HEK293 (cell line): ENCODE measurements at regions not wholly inside any gene's neighbourhood (a gene's known extent, or its start where the extent isn't known, plus 50 kb on each side); places are given as distances from the start of the nearest gene placed in this dataset.

Experiments used
- HOXA7 ChIP-seq: sonication (generic); formaldehyde crosslinking; IDR thresholded peaks from 2 replicates; pipeline ENCODE4 v1.8.1; 2022; ENCODE audit warnings: missing genetic modification reagents, borderline replicate concordance
- SCRT1 ChIP-seq: fragments of 450-650 bp; formaldehyde crosslinking; IDR thresholded peaks from 2 replicates; pipeline ENCODE4 v1.5.1; 2016; ENCODE audit warnings: missing biosample characterization, missing genetic modification characterization, borderline replicate concordance
- ZBTB48 ChIP-seq: fragments of 450-650 bp; formaldehyde crosslinking; IDR thresholded peaks from 2 replicates; pipeline ENCODE4 v1.5.1; 2016; ENCODE audit warnings: missing biosample characterization, missing genetic modification characterization
- ZBTB8A ChIP-seq: fragments of 450-650 bp; formaldehyde crosslinking; IDR thresholded peaks from 2 replicates; pipeline ENCODE4 v1.5.1; 2016; ENCODE audit warnings: missing biosample characterization, missing genetic modification characterization
- ZFP37 ChIP-seq: fragments of 450-650 bp; formaldehyde crosslinking; IDR thresholded peaks from 2 replicates; pipeline ENCODE4 v1.5.1; 2016; ENCODE audit warnings: missing biosample characterization, missing genetic modification characterization
- ZNF335 ChIP-seq: fragments of 450-650 bp; formaldehyde crosslinking; conservative IDR thresholded peaks from 2 replicates; pipeline ENCODE4 v1.5.1; 2016; ENCODE audit warnings: missing biosample characterization, missing genetic modification characterization
- TF ChIP-seq, protein P1 (sequence below): fragments of 450-650 bp; formaldehyde crosslinking; IDR thresholded peaks from 2 replicates; pipeline ENCODE4 v1.5.1; 2016; ENCODE audit warnings: missing biosample characterization, missing genetic modification characterization
- TF ChIP-seq, protein P2 (sequence below): fragments of 450-650 bp; formaldehyde crosslinking; IDR thresholded peaks from 2 replicates; pipeline ENCODE4 v1.5.1; 2016; ENCODE audit warnings: missing biosample characterization, missing genetic modification characterization

DNA sequence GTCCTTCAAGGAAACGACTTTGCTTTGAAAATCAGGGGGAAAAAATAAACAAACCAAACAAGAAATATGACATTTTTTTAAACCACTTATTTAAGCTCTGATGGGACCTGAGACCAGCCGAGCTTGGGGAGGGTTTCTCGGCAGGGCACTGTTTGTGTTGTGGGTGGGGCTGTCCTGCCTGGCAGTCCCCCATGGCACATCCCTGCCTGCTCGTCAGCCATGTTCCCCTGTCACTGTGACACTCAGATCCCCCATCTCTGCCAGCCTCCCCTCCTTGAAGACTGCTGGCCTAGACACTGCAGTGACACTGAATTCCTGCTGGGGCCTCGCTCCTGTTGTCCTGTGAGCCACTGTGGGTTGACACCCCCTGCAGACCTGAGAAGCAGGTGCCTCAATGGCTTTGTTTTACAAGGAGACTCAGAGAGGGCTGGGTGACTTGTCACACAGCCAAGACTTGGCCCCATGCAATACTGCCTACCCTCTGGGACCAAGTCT is 95.1 kb upstream of the PTPN1 start:
- TF ChIP-seq, protein P1, sequence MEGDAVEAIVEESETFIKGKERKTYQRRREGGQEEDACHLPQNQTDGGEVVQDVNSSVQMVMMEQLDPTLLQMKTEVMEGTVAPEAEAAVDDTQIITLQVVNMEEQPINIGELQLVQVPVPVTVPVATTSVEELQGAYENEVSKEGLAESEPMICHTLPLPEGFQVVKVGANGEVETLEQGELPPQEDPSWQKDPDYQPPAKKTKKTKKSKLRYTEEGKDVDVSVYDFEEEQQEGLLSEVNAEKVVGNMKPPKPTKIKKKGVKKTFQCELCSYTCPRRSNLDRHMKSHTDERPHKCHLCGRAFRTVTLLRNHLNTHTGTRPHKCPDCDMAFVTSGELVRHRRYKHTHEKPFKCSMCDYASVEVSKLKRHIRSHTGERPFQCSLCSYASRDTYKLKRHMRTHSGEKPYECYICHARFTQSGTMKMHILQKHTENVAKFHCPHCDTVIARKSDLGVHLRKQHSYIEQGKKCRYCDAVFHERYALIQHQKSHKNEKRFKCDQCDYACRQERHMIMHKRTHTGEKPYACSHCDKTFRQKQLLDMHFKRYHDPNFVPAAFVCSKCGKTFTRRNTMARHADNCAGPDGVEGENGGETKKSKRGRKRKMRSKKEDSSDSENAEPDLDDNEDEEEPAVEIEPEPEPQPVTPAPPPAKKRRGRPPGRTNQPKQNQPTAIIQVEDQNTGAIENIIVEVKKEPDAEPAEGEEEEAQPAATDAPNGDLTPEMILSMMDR (tag by site-specific recombination): no peak
- TF ChIP-seq SCRT1 (tag by site-specific recombination): no peak
- TF ChIP-seq ZBTB48 (tag by site-specific recombination): no peak
- no peak for TF ChIP-seq HOXA7
- TF ChIP-seq ZFP37 (tag by site-specific recombination): no peak
- TF ChIP-seq, protein P2, sequence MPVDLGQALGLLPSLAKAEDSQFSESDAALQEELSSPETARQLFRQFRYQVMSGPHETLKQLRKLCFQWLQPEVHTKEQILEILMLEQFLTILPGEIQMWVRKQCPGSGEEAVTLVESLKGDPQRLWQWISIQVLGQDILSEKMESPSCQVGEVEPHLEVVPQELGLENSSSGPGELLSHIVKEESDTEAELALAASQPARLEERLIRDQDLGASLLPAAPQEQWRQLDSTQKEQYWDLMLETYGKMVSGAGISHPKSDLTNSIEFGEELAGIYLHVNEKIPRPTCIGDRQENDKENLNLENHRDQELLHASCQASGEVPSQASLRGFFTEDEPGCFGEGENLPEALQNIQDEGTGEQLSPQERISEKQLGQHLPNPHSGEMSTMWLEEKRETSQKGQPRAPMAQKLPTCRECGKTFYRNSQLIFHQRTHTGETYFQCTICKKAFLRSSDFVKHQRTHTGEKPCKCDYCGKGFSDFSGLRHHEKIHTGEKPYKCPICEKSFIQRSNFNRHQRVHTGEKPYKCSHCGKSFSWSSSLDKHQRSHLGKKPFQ: no peak
- no peak for TF ChIP-seq ZBTB8A
- TF ChIP-seq ZNF335 (tag by site-specific recombination): no peak
